CD14-positive monocyte (primary cell): ENCODE measurements at regions not wholly inside any gene's neighbourhood (a gene's known extent, or its start where the extent isn't known, plus 50 kb on each side); places are given as distances from the start of the nearest gene placed in this dataset.

Source experiments
- DNase-seq, 3 donors: peaks; one replicate each; pipeline ENCODE4 v3.0.0-alpha.2; 2011 to 2022
- H2AFZ ChIP-seq: 2 replicates; pipeline ENCODE4 v1.6.0; 2012; ENCODE audit warnings: mild to moderate bottlenecking, low read depth, low read length, inconsistent platforms; ENCODE audit not compliant: insufficient read depth, poor library complexity, severe bottlenecking
- H3K27ac ChIP-seq, 2 donors: 1 replicate in 1 of 2; 2 replicates in 1 of 2; pipeline ENCODE4 v1.5.1; 2012 to 2013; ENCODE audit warnings: low read length in 2 of 2, control low read depth in 1 of 2, inconsistent platforms in 1 of 2, low read depth in 1 of 2, mild to moderate bottlenecking in 1 of 2
- H3K27me3 ChIP-seq, 2 donors: one replicate each; pipeline versions ENCODE4 v1.6.0 to v1.6.1; 2011 to 2013; ENCODE audit warnings: low read length in 2 of 2; ENCODE audit not compliant: control insufficient read depth in 2 of 2, insufficient read depth in 2 of 2
- H3K36me3 ChIP-seq, 2 donors: replicated peaks in 1 of 2; 1 replicate in 1 of 2; 2 replicates in 1 of 2; pipeline versions ENCODE4 v1.5.1 to v1.6.1; 2012 to 2013; ENCODE audit warnings: low read length in 2 of 2, control low read depth in 1 of 2, inconsistent platforms in 1 of 2, mild to moderate bottlenecking in 1 of 2; ENCODE audit not compliant: insufficient read depth in 2 of 2, control insufficient read depth in 1 of 2
- H3K4me1 ChIP-seq, 2 donors: 1 replicate in 1 of 2; 2 replicates in 1 of 2; pipeline versions ENCODE4 v1.5.1 to v1.6.1; 2012 to 2013; ENCODE audit warnings: low read length in 2 of 2, control low read depth in 1 of 2, inconsistent platforms in 1 of 2, mild to moderate bottlenecking in 1 of 2, moderate library complexity in 1 of 2; ENCODE audit not compliant: insufficient read depth in 2 of 2, control insufficient read depth in 1 of 2
- H3K4me2 ChIP-seq: replicated peaks from 2 replicates; pipeline ENCODE3; 2012; ENCODE audit warnings: low read length, moderate library complexity, mild to moderate bottlenecking; ENCODE audit not compliant: poor library complexity, severe bottlenecking; ENCODE audit errors: extremely low read depth
- H3K4me3 ChIP-seq, 3 experiments: fragments of 200-600 bp in 1 of 3; sonication (generic) in 1 of 3; replicated peaks in 1 of 3; 1 replicate in 2 of 3; 2 replicates in 1 of 3; pipeline ENCODE4 v1.5.1; 2011 to 2013; ENCODE audit warnings: low read length in 3 of 3, mild to moderate bottlenecking in 3 of 3, control low read depth in 2 of 3, low read depth in 2 of 3, inconsistent platforms in 1 of 3, moderate library complexity in 1 of 3
- H3K79me2 ChIP-seq: 2 replicates; pipeline ENCODE4 v1.6.0; 2012; ENCODE audit warnings: mild to moderate bottlenecking, control low read depth, inconsistent platforms, low read length, moderate library complexity; ENCODE audit not compliant: insufficient read depth
- H3K9ac ChIP-seq: 2 replicates; pipeline ENCODE4 v1.6.0; 2017; ENCODE audit warnings: low read length, mild to moderate bottlenecking; ENCODE audit not compliant: insufficient read depth, poor library complexity, severe bottlenecking
- H3K9me3 ChIP-seq, 2 donors: replicated peaks in 1 of 2; 1 replicate in 1 of 2; 2 replicates in 1 of 2; pipeline versions ENCODE4 v1.5.1 to v1.6.1; 2012 to 2013; ENCODE audit warnings: low read length in 2 of 2, control low read depth in 1 of 2; ENCODE audit not compliant: control insufficient read depth in 1 of 2, insufficient read depth in 1 of 2
- H4K20me1 ChIP-seq: 2 replicates; pipeline ENCODE4 v1.6.0; 2012; ENCODE audit warnings: mild to moderate bottlenecking, low read length, control low read depth, moderate library complexity; ENCODE audit not compliant: insufficient read depth
- H3K27ac Mint-ChIP-seq, 7 donors: one replicate each; pipeline ENCODE4 v1.8.0; 2020; ENCODE audit warnings: mild to moderate bottlenecking in 7 of 7, mixed read lengths in 7 of 7, moderate library complexity in 6 of 7, inconsistent platforms in 2 of 7
- H3K27me3 Mint-ChIP-seq, 3 donors: one replicate each; pipeline ENCODE4 v1.8.0; 2021 to 2022; ENCODE audit warnings: low read depth in 3 of 3, mild to moderate bottlenecking in 3 of 3, mixed read lengths in 3 of 3, moderate library complexity in 3 of 3, inconsistent platforms in 1 of 3
- H3K36me3 Mint-ChIP-seq, 2 donors: one replicate each; pipeline ENCODE4 v1.8.0; 2020; ENCODE audit warnings: mixed read lengths in 2 of 2, inconsistent platforms in 1 of 2, mild to moderate bottlenecking in 1 of 2
- H3K4me1 Mint-ChIP-seq: one replicate; pipeline ENCODE4 v1.8.0; 2020; ENCODE audit warnings: mild to moderate bottlenecking, mixed read lengths
- H3K4me3 Mint-ChIP-seq, 2 donors: one replicate each; pipeline ENCODE4 v1.8.0; 2020; ENCODE audit warnings: mild to moderate bottlenecking in 2 of 2, mixed read lengths in 2 of 2, moderate library complexity in 1 of 2
- H3K9me3 Mint-ChIP-seq, 7 donors: one replicate each; pipeline ENCODE4 v1.8.0; 2020 to 2022; ENCODE audit warnings: mixed read lengths in 7 of 7, mild to moderate bottlenecking in 6 of 7, moderate library complexity in 6 of 7, inconsistent platforms in 2 of 7
- WGBS: methylation state at CpG from one replicate; pipeline ENCODE4 v1.1.5; 2013; ENCODE audit warnings: missing lambda C conversion rate; ENCODE audit not compliant: insufficient coverage; 5-methylcytosine and 5-hydroxymethylcytosine counted together
- intact Hi-C, 2 donors: fragments of 100-400 bp; cut with micrococcal nuclease; formaldehyde crosslinking; loops; one replicate each; pipeline versions ENCODE4 v1.15.0 to v1.15.1; 2023
- TF ChIP-seq, protein P1 (sequence below): fragments of 200-600 bp; IDR thresholded peaks from one replicate; pipeline ENCODE4 v1.8.0; 2022; ENCODE audit warnings: antibody characterized with exemption, mild to moderate bottlenecking

DNA sequence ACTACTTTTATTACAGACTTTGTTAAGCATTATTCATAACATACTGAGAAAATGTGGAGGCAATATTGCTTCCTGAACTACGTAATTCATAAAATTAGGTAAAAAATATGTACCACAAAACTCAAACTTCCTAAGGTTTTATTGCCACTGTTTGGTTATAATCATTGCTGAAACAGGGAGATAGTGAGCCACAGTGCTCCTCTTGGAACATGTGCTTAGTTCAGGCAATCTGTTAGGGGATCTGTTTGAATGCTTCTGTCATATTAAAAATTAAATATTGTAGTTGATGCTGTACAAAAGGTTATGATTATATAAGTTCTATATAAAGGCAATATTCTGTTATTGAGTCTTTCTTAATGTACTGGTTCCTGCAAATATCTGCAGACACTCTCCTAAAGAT is 480.7 kb downstream of the GRXCR1 start:
- Histone ChIP-seq H3K27ac (no peak overlapping the region), H3K4me2 (no peak overlapping the region), H3K9ac (no peak overlapping the region), H2AFZ (no peak overlapping the region), H3K36me3 (no peaks in the 10 kb centered on the region), H3K4me3 (no peak overlapping the region), H3K27me3 (no peaks in the 10 kb centered on the region), H3K79me2 (no peaks in the 10 kb centered on the region), H4K20me1 (no peaks in the 10 kb centered on the region), H3K9me3 (no peaks in the 10 kb centered on the region), H3K4me1 (no peaks in the 10 kb centered on the region)
- H3K27ac Mint-ChIP-seq: no peak overlapping the region
- WGBS: no CpG with 5 or more reads among the region's 1 CpG
- H3K4me1 Mint-ChIP-seq: no peaks in the 10 kb centered on the region
- no peak for DNase-seq
- H3K9me3 Mint-ChIP-seq: peaks cover 0 to 5% (median 0%) of the 10 kb centered on the region in 7 donors
- no peak overlapping the region for H3K4me3 Mint-ChIP-seq
- TF ChIP-seq, protein P1, sequence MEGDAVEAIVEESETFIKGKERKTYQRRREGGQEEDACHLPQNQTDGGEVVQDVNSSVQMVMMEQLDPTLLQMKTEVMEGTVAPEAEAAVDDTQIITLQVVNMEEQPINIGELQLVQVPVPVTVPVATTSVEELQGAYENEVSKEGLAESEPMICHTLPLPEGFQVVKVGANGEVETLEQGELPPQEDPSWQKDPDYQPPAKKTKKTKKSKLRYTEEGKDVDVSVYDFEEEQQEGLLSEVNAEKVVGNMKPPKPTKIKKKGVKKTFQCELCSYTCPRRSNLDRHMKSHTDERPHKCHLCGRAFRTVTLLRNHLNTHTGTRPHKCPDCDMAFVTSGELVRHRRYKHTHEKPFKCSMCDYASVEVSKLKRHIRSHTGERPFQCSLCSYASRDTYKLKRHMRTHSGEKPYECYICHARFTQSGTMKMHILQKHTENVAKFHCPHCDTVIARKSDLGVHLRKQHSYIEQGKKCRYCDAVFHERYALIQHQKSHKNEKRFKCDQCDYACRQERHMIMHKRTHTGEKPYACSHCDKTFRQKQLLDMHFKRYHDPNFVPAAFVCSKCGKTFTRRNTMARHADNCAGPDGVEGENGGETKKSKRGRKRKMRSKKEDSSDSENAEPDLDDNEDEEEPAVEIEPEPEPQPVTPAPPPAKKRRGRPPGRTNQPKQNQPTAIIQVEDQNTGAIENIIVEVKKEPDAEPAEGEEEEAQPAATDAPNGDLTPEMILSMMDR: no peak
- intact Hi-C loops: no loop called here
- no peaks in the 10 kb centered on the region for H3K36me3 Mint-ChIP-seq
- no peaks in the 10 kb centered on the region for H3K27me3 Mint-ChIP-seq

DNA sequence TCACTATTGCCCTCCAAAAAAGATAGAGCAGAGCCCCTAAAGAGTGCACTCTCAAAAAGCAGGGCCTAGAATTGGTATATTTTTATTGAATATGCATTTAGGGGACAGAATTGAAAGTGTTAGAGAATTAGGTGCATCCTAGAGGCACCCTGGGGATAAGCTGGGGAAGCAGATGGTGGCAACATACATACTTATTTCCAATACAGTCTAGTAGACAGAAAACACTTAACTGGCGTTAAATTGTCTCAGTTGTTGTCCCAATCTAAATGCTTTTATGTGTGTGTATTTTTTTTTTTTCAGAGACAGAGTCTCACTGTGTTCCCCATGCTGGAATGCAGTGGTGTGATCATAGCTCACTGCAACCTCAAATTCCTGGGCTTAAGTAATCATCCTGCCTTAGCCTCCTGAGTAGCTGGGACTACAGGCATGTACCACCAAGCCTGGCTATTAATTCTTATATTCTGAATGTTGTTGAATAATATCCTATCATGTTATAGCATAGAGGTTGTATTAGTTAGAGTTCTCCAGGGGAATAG is 481.8 kb downstream of the GRXCR1 start:
- Mint-ChIP-seq H3K27ac (no peak overlapping the region), H3K4me3 (no peak overlapping the region), H3K36me3 (no peaks in the 10 kb centered on the region), H3K9me3 (peaks cover 0 to 5% (median 0%) of the 10 kb centered on the region in 7 donors), H3K4me1 (no peaks in the 10 kb centered on the region), H3K27me3 (no peaks in the 10 kb centered on the region)
- Histone ChIP-seq H3K4me2 (no peak overlapping the region), H3K4me3 (no peak overlapping the region), H3K27ac (no peak overlapping the region), H3K9ac (no peak overlapping the region), H3K27me3 (no peaks in the 10 kb centered on the region), H3K36me3 (no peaks in the 10 kb centered on the region), H3K4me1 (no peaks in the 10 kb centered on the region), H3K79me2 (no peaks in the 10 kb centered on the region), H4K20me1 (no peaks in the 10 kb centered on the region), H3K9me3 (no peaks in the 10 kb centered on the region), H2AFZ (no peak overlapping the region)
- TF ChIP-seq, protein P1: no peak
- intact Hi-C loops: no loop called here
- no CpG with 5 or more reads among the region's 1 CpG for WGBS
- no peak for DNase-seq
